Gastroesophageal sphincter (tissue), 3 donors: ENCODE measurements at regions not wholly inside any gene's neighbourhood (a gene's known extent, or its start where the extent isn't known, plus 50 kb on each side); places are given as distances from the start of the nearest gene placed in this dataset.

ENCODE experiments used
- EP300 ChIP-seq: sonication (generic); formaldehyde crosslinking; IDR thresholded peaks from one replicate; pipeline ENCODE4 v1.6.1; 2017; ENCODE audit warnings: antibody characterized with exemption, mild to moderate bottlenecking
- POLR2AphosphoS5 ChIP-seq: sonication (generic); formaldehyde crosslinking; IDR thresholded peaks from one replicate; pipeline ENCODE4 v1.6.1; 2017; ENCODE audit warnings: antibody characterized with exemption
- TF ChIP-seq, protein P1 (sequence below), 4 experiments: fragments of 200-600 bp in 2 of 4; fragments of 450-650 bp in 2 of 4; sonication (generic) in 1 of 4; IDR thresholded peaks; one replicate each; pipeline ENCODE4 v1.5.1; 2017 to 2019; ENCODE audit warnings: antibody characterized with exemption in 4 of 4, mild to moderate bottlenecking in 2 of 4, moderate library complexity in 2 of 4

DNA sequence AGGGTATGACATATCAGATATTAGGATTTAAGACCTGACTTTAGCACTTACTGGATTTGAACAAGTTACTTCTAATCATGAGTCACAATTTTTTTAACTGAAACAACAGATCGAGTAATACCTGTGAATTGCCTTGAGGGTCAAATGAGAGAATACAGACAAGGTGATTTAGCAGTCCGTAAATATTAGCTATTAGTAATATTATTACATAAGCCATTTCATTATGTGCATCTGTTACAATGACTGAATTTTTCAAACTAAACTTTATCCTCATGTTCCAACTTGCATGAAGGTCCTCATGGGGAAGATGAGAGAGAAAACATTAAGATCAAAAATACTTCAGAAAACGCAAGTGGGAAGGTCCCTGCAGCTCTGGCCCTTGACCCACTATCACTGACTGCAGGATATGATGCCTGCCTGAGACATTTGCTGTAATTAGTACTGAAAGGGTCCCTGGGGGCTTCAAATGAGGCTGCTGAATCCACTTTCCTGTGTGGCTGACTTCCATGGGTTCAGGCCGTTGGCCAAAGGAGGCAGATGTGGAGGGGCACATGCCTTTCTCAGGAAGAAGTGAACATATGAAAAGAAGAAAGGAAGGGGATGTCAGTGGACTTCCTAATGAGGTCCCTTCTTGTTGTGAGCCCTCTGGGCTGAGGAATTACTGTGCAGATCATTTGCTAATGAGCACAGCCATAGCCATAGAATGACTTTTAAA lies 441.7 kb downstream of the CDH11 start:
- no peak for TF ChIP-seq POLR2AphosphoS5
- TF ChIP-seq, protein P1, sequence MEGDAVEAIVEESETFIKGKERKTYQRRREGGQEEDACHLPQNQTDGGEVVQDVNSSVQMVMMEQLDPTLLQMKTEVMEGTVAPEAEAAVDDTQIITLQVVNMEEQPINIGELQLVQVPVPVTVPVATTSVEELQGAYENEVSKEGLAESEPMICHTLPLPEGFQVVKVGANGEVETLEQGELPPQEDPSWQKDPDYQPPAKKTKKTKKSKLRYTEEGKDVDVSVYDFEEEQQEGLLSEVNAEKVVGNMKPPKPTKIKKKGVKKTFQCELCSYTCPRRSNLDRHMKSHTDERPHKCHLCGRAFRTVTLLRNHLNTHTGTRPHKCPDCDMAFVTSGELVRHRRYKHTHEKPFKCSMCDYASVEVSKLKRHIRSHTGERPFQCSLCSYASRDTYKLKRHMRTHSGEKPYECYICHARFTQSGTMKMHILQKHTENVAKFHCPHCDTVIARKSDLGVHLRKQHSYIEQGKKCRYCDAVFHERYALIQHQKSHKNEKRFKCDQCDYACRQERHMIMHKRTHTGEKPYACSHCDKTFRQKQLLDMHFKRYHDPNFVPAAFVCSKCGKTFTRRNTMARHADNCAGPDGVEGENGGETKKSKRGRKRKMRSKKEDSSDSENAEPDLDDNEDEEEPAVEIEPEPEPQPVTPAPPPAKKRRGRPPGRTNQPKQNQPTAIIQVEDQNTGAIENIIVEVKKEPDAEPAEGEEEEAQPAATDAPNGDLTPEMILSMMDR (IDR thresholded peaks at IDR 0.05): no peak
- TF ChIP-seq EP300: no peak
